HG02763 (cell line): ENCODE measurements at regions not wholly inside any gene's neighbourhood (a gene's known extent, or its start where the extent isn't known, plus 50 kb on each side); places are given as distances from the start of the nearest gene placed in this dataset.

Source experiments
- ATAC-seq: cut with Tn5 transposase; IDR thresholded peaks from one replicate; pipeline ENCODE4 v1.9.1; 2021; ENCODE audit warnings: mild to moderate bottlenecking, moderate library complexity; ENCODE audit not compliant: unreplicated experiment

DNA sequence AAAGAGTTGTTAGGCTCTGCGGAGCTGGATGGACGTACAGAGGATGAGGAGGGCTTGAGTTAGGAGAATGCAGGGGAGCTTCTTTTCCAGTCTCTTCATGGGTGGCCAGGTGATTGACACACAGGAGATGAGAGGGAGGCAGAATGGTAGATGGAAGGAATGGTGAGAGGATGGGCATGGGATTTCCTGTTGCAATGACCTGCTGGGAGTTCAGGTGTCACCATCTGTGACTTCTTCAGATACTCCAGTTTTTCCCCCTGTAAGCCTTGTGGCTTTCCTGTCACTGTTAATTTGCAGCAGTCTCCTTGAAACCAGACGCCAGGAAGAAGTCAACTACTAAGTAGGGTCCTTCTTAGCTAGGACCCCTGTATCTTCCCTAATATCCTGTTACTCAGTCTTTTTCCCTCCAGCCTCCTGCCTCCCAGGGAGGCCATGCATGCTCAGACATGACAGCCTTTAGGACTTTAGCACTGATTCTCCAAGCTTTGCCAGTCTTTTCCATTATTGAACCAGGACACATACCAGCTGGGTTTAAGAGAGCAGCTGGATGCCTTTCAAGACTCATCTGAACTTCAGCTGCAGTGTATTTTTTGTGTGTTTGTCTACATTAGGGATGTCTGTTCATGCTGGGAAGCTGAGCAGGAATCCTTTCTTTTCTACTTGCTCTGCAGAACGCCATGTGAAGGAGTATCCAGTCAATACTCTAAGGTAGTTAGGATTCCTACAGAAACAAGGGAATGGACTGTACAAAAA is 67.2 kb upstream of the CD180 start:
- ATAC-seq, result no peak

DNA sequence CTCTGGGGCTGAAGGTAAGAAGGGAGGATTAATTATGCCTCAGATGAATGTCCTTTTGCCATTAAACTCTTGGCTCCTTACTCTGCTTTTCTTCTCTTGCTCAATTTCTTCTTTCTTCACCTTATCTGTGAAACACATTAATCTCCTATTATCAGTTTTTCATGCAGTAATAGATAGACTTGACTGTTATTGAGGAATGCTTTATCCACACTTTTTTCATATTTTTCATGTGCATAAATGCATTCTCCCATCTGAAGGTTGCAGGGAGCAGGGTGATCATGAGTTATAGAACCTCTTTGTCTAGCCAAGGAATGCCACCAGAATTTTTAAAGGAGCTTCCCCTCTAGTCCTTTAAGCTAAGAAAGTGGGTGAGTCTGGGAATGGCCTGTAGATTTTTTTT is 66.4 kb upstream of the CD180 start:
- no peak for ATAC-seq

DNA sequence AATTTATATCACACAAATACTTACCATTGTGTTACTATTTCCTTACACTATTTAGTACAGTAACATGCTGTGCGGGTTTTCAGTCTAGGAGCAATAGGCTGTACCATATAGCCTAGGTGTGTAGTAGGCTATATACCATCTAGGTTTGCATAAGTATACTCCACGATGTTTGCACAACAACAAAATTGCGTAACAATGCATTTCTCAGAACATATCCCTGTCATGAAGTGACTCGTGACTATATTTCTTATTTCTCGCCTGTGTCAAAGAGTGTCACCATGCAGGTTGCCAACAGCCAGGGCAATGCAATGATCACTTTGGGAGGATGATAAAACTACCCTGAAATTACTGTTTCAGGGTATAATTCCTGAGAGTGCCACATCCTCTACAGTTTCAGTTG is 65.6 kb upstream of the CD180 start:
- ATAC-seq, result no peak

DNA sequence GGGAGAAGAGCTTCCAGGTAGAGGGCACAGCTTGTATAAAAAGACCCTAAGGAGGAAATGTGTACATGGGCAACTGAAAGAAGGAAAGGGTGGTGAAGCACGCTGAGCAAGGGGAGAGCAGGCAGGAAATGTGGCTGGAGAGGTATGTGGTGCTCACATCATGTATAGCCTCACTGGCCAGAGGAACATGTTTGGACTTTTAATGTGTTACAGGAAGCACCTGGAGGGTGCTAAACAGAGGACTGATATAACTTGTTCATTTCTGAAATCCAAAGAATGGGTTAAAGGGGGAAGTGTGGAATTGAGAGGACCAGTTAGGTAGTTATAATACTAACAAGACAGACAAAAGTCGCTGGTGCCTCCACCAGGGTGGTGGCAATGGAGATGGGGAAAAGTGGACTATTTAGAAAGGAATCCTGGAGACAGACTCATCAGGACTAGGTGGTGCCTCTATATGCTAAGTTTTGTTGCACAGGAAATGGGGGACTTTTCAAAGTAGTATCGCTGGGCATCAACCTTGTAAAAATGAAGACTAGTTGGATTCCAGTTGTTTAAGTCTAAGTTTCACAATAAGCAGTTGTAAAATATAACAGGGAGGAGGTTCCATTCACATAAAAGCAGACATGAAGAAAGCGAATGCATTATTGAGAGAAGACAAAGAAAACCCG is 63.1 kb upstream of the CD180 start:
- ATAC-seq, result no peak

DNA sequence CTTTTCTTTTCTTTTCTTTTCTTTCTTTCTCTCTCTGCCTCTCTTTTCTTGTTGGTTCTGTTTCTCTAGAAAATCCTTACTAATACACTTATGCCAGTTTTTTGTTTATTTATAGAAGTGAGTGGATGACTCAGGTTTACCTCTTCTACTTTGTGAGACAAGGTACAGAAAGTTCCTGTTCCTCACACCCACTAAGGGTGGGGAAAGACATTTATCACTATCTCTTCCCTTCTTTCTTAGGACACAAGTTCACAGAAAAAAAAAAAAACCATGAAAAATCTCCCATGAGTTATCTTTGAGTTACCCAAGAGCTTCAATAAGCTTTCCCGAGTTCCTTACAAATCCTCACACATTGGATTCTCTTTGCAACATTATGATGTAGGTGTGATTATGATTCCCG is 60.9 kb upstream of the CD180 start:
- ATAC-seq, result no peak

DNA sequence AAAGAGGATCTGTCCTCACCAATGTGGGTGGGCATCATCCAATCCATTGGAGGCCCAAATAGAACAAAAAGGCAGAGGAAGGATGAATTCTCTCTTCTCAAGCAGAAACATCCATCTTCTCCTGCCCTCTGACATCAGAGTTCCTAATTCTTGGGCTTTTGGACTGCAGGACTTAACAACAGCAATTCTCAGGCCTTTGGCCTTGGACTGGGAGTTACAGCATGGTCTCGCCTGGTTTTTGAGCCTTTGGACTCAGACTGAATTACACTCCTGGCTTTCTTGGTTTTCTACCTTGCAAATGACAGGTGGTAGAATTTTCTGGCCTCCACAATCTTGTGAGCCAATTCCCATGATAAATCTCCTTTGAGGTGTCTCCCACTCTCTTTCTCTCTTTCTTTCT is 60.5 kb upstream of the CD180 start:
- ATAC-seq, result no peak

DNA sequence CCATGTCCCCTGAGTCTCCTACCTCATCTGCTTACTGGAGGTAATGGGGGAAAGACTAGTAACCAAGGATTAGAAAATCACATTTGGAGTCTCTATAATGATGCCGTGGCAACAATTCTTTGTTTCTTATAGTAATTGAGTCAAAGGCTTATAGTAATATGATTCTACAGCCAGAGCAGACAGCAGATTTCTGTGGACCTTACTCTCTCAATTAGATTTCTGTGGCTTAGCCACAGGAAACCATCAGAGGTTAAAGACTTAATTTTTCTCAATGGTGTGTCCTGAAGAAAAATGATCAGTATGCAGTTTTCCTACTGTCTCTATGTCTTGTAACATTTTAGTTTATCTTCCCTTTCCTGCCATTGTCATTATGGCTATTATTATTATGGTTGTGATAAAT is 59.3 kb upstream of the CD180 start:
- ATAC-seq, result no peak

DNA sequence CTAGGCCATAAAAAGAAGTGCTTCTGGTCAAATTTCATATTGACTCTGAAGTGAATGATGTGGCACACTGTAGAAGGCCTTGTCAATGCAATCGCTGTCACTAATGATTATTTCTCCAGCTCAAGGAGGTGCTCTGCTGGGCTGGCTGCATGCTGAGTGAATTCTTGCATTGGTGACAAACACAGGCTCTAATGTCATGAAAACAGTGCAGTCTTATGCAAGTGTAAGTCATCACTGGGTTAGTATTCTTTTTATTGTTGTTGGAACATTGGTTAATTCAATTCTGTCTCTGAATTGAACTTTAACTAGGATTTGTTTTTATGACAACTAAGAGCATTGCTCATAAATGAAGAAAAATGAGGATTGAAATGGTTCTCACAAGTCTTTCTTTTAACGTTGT is 57.3 kb upstream of the CD180 start:
- no peak for ATAC-seq

DNA sequence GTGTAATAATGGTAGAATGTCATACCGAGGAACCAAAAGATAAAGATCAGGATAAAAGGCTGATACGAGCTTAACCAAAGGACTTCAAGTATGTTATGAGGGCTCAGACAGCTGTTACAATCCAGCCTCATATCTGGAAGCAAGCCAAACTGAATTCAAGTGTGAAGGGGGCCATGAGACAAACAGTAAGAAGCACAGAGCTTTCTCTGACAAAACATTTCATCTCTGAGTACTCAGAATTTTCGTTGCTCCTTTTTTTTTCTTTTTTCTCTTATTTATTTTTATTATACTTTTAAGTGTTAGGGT is 52.9 kb upstream of the CD180 start:
- no peak for ATAC-seq

DNA sequence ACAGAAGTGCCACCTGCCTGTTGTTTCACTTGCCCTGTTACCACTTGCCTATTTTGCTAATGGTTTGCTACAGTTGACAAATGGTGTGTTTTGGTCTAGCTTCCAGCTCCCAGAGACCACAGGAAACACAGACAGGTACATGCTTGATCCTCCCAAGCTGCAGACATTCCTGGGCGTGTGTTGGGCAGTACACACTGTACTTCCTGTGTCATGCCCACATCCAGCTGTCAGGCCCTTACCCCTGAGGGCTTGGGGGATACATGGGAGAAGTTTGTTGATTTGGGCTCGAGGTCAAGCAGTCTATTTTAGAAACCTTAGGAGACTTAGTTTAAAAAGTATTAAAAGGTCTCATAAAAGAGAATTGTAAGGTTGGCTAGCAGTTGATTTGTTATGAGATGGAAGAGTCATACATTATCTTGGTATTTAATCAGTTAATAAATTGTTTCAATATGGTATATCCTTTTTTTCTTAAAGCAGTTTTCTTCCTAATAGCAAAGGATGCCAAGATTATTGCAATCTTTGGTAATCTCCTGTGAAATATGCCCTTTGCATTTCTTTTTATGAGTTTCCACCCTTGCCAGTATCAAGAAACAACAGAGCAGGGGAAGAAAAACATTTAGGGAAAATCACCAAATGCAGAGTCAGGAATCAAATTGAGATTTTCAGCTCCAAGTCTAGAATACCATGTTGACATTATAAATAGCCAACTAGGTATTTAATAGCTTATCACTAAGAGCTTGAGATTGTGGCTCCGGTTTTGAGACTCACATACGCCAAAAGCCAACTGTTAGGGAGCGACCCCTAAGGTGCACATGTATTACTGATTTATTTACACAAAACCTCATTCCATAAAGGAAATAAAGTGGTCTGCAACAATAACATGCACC is 52.3 kb upstream of the CD180 start:
- no peak for ATAC-seq

DNA sequence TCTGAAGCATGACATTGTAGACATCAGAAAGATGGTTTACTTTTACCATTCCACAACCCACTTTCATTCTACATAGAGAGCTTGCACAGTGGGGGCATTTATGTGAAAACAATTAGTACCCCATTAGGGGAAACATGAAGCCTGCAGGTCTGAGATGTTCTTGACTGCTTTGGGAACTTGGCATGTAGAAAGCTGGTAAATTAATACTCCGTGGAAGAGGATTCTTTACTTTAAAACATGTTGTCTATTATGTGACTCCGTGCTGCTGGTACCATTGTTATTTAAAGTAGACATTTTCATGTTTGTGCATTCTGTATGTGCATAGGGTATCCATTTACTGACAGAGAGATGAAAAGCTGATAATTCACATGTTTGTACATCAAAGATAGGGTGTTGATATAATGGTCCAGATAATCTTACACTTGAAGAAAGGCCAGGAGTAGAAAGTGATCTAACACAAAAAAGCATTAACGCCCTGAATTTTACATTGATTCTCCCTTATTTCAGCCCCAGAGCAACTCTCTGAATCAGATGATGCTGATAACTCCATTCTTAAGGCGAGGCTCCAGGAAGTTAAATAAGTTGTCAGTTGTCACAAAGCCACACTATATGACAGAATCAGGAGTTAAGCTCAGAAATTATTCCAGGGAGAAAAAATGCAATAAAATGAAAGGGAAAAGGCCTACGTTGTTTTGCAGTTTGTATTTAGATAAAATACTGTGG is 50.1 kb upstream of the CD180 start:
- no peak for ATAC-seq
